NOMO-1 treated with DMSO at 0.1 percent for 48 hours (cell line): ENCODE measurements at regions not wholly inside any gene's neighbourhood (a gene's known extent, or its start where the extent isn't known, plus 50 kb on each side); places are given as distances from the start of the nearest gene placed in this dataset.
"Not testable (repeated sequence)": the region's sequence is repeated elsewhere in the genome, so short reads cannot be mapped to it uniquely, and the experiment has no call there.

Experiments used
- DNase-seq: peaks from one replicate; lab custom pipeline; 2025; ENCODE audit not compliant: unreplicated experiment; lab: John Stamatoyannopoulos, UW

- no peak for DNase-seq
Observed at GRCh38 chr2:9707611-9708160, 76.9 kb upstream of the YWHAQ start.

- DNase-seq, result no peak
Observed at GRCh38 chr2:9708683-9709538, 78.1 kb upstream of the YWHAQ start.

- DNase-seq, result no peak
Observed at GRCh38 chr2:9709539-9710285, 78.9 kb upstream of the YWHAQ start.

DNA sequence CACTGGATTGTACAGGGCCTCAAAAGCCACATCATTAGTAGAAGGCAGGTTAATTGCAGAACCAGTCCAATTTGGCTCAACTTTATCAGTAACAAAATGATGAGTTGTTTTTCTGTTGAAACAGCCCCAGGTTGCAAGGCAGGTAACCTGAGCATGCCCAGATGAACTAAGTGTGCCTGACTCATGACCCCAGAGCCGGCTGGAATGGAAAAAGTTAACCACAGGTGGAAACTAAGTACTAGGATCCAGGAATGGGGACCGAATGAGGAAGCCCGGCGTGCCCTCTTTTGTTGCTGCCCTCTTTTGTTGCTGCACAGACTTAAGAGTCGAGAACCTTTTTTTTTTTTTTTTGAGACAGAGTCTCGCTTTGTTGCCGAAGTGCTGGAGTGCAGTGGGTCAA lies 79.5 kb upstream of the YWHAQ start:
- DNase-seq, result no peak

- DNase-seq, result no peak
Observed at GRCh38 chr2:9712263-9712662, 81.5 kb upstream of the YWHAQ start.

- no peak for DNase-seq
Observed at GRCh38 chr2:9714630-9715214, 83.9 kb upstream of the YWHAQ start.

DNA sequence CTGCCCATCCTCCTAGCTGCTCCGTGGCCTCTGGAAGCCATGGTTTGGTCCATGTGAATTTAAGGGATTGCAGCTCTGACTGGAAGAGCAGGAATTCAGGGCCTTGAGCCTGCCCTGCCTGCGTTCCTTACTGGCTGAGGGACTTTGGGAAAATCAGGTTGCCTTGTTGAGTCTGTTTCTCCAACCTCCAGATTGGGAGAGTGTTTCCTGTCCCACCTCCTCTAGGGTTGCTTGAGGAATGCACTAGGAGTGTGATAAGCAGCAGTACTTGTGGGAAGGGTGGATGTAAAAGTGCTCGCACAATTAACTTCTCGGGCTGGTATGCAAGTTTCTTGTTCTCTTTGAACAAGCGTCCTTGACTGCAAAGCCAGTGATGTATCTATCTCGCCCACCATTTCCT lies 84.4 kb upstream of the YWHAQ start:
- no peak for DNase-seq

DNA sequence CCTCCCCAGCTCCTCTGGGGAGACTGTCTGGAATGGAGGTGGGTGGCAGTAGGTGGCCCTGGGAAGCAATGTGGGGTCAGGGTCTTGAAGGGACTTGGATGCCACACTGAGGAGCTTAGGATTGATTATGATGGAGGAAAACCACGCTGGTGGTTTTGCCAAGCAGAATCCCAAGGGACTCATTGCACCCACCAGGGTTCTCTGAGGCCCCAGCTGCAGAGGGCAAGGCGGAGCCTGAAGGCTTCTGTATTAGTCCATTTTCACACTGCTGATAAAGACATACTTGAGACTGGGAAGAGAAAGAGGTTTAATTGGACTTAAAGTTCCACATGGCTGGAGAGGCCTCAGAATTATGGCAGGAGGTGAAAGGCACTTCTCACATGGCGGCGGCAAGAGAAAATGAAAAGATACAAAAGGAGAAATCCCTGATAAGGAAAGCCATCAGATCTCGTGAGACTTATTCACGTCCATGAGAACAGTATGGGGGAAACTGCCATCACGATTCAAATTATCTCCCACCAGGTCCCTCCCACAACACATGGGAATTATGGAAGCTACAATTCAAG lies 87.2 kb upstream of the YWHAQ start:
- DNase-seq, result no peak

- no peak for DNase-seq
Observed at GRCh38 chr2:9720352-9721093, 89.7 kb upstream of the YWHAQ start.

DNA sequence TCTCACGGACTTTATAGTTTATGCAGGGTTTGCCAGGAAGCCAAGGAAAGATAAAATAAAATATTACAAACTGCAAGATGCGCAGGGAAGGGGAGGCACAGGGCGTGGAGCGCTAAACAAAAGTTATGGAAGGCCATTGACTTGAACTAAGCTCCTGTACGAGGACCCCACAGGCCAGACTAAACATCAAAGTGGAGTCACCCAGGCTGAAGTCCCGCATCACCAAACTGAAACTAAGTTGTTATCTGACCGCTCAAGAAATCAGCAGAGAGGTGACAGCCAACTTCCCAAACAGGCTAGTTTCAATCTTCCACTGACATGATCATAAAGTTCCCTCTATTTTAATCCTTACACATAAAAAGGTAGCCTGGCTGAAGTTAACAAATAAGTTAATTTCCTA lies 90.5 kb upstream of the YWHAQ start:
- DNase-seq, result peak; percentile 25

DNA sequence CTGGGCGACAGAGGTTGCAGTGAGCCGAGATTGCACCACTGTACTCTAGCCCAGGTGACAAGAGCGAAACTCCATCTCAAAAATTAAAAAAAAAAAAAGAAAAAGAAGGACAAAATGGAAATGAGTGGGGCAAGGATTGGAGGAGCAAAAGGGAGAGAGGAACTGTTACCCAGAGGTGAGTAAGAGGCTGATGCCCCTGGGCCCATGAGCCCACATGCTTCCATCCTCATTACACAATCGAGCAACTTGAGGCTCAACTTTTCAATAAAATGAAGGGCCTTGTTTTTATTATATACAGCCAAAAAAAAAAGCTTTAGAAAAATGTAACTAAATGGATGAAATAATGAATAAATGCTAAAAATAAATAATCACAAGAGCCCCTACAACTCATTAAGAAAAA lies 91.7 kb upstream of the YWHAQ start:
- no peak for DNase-seq

- no peak for DNase-seq
Observed at GRCh38 chr2:9724565-9724964, 93.8 kb upstream of the YWHAQ start.

GRCh38 chr2:9725106-9725505 lies 94.3 kb upstream of the YWHAQ start:
- DNase-seq, result no peak

- not testable (repeated sequence) for DNase-seq
Observed at GRCh38 chr2:9726016-9726415, 95.2 kb upstream of the YWHAQ start.

DNA sequence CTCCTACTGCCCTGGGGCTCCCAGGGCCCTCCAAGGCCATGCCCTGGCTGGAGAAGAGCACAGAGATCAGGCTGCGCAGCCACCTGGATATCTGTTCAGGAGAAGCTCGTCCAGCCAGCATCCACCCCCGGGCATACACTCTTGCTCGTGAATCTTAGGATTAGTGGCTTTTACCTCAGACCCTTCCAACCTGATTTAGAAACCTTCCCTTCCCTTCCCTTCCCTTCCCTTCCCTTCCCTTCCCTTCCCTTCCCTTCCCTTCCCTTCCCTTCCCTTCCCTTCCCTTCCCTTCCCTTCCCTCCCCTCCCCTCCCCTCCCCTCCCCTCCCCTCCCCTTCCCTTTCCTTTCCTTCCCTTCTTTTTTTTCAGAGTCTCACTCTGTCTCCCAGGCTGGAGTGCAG lies 99.7 kb upstream of the YWHAQ start:
- DNase-seq, result not testable (repeated sequence)

- DNase-seq, result no peak
Observed at GRCh38 chr2:9732824-9733223, 102.0 kb upstream of the YWHAQ start.

- no peak for DNase-seq
Observed at GRCh38 chr2:9734308-9734707, 103.5 kb upstream of the YWHAQ start.

- peak; percentile 6 for DNase-seq
Observed at GRCh38 chr2:9735335-9735734, 104.5 kb upstream of the YWHAQ start.

DNA sequence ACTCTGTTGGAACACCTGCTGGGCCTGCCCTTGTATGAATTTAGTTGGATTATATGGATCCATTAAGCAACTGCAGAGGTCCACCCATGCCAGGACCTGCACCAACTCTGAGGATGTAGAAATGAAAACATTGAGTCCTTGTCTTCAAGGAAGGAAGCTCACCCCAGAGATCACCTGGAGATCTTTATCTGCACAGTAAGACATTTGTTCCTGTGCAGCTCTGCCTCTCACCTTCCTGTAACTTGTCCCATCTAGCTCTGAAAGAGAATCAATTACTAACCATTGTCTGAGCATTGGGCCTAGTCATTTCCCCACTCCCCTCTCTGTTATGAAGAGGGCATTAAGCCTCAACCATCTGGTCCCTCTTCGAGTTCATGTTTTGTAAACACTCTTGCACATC lies 105.2 kb upstream of the YWHAQ start:
- no peak for DNase-seq

- DNase-seq, result no peak
Observed at GRCh38 chr2:9737053-9737875, 106.0 kb upstream of the TAF1B start.
